ENCODE measurements at regions not wholly inside any gene's neighbourhood (a gene's known extent, or its start where the extent isn't known, plus 50 kb on each side); places are given as distances from the start of the nearest gene placed in this dataset.
"Not testable (repeated sequence)": the region's sequence is repeated elsewhere in the genome, so short reads cannot be mapped to it uniquely, and the experiment has no call there.

GRCh38 chr2:122748552-122749011 lies 993.1 kb downstream of the TSN start:
- DNase-seq = no peak

GRCh38 chr2:122749405-122749804 lies 994.0 kb downstream of the TSN start:
- no peak for DNase-seq

GRCh38 chr2:122750095-122750494 lies 994.6 kb downstream of the TSN start:
- no peak for DNase-seq

- DNase-seq = no peak
Measured at GRCh38 chr2:122750808-122751207, 995.4 kb downstream of the TSN start.

- DNase-seq = no peak
Measured at GRCh38 chr2:122753336-122753735, 997.9 kb downstream of the TSN start.

GRCh38 chr2:122754561-122754960 lies 999.1 kb downstream of the TSN start:
- no peak for DNase-seq

GRCh38 chr2:122755281-122755780 lies 999.9 kb downstream of the TSN start:
- DNase-seq = no peak

GRCh38 chr2:122758967-122759366 lies 1003.5 kb downstream of the TSN start:
- DNase-seq = no peak

- DNase-seq = no peak
Measured at GRCh38 chr2:122764014-122764413, 1008.6 kb downstream of the TSN start.

- no peak for DNase-seq
Measured at GRCh38 chr2:122780251-122780650, 1024.8 kb downstream of the TSN start.

- no peak for DNase-seq
Measured at GRCh38 chr2:122794100-122794499, 1038.6 kb downstream of the TSN start.

GRCh38 chr2:122795763-122796162 lies 1040.3 kb downstream of the TSN start:
- no peak for DNase-seq

- no peak for DNase-seq
Measured at GRCh38 chr2:122799391-122799790, 1043.9 kb downstream of the TSN start.

GRCh38 chr2:122800781-122801180 lies 1045.3 kb downstream of the TSN start:
- DNase-seq = no peak

- DNase-seq = no peak
Measured at GRCh38 chr2:122804494-122804893, 1049.0 kb downstream of the TSN start.

- no peak for DNase-seq
Measured at GRCh38 chr2:122805346-122805745, 1049.9 kb downstream of the TSN start.

- DNase-seq = no peak
Measured at GRCh38 chr2:122808286-122808969, 1053.0 kb downstream of the TSN start.

- DNase-seq = not testable (repeated sequence)
Measured at GRCh38 chr2:122812214-122812613, 1056.8 kb downstream of the TSN start.

GRCh38 chr2:122815120-122815519 lies 1059.7 kb downstream of the TSN start:
- no peak for DNase-seq

- no peak for DNase-seq
Measured at GRCh38 chr2:122816803-122817202, 1061.4 kb downstream of the TSN start.

GRCh38 chr2:122822319-122822718 lies 1066.9 kb downstream of the TSN start:
- DNase-seq = no peak

- DNase-seq = no peak
Measured at GRCh38 chr2:122830157-122830556, 1074.7 kb downstream of the TSN start.

GRCh38 chr2:122831649-122832048 lies 1076.2 kb downstream of the TSN start:
- DNase-seq = no peak

GRCh38 chr2:122843503-122843902 lies 1088.1 kb downstream of the TSN start:
- DNase-seq = no peak

- DNase-seq = no peak
Measured at GRCh38 chr2:122851161-122851560, 1095.7 kb downstream of the TSN start.

Measured in NCI-H2227 treated with DMSO at 0.1 percent for 48 hours (cell line).